ENCODE measurements at regions not wholly inside any gene's neighbourhood (a gene's known extent, or its start where the extent isn't known, plus 50 kb on each side); places are given as distances from the start of the nearest gene placed in this dataset.

DNA sequence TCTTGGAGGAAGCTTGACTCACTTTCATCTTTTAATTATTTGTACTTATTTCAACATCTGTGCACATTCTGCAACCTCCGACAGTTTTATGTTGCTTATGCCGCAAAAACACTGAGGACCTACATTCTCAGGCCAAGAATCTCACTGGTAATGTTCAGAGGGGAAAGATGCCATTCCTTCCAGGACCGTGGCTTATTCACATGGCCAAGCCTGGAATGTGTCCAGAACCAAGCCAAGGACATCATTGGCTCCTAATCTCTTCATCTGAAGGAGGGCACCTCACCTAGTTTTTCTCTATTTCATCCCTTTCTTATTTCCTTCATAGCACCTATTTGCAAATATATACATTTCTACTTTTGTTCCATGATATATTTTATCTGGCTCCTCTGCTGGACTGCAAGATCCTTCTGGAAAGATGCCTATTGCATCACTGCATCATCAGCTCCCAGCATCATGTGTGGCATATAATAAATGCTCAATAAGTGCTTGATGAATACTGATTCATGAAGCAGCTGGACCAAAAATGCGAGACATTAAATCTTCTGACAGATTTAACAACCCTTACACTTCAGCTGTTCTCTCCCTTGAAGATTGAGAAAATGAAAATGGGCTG is 377.1 kb downstream of the TNS1 start:
- TF ChIP-seq, protein P1, sequence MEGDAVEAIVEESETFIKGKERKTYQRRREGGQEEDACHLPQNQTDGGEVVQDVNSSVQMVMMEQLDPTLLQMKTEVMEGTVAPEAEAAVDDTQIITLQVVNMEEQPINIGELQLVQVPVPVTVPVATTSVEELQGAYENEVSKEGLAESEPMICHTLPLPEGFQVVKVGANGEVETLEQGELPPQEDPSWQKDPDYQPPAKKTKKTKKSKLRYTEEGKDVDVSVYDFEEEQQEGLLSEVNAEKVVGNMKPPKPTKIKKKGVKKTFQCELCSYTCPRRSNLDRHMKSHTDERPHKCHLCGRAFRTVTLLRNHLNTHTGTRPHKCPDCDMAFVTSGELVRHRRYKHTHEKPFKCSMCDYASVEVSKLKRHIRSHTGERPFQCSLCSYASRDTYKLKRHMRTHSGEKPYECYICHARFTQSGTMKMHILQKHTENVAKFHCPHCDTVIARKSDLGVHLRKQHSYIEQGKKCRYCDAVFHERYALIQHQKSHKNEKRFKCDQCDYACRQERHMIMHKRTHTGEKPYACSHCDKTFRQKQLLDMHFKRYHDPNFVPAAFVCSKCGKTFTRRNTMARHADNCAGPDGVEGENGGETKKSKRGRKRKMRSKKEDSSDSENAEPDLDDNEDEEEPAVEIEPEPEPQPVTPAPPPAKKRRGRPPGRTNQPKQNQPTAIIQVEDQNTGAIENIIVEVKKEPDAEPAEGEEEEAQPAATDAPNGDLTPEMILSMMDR (IDR thresholded peaks at IDR 0.05), result no peak
- Mint-ChIP-seq H3K36me3 (ENCODE audit: low read depth) (no peaks in the 10 kb centered on the region), H3K27ac (no peak overlapping the region), H3K4me3 (no peak overlapping the region), H3K27me3 (ENCODE audit: insufficient read depth) (peaks cover 10% of the 10 kb centered on the region), H3K4me1 (ENCODE audit: low read depth) (peaks cover 20% of the 10 kb centered on the region), H3K9me3 (no peaks in the 10 kb centered on the region)
- peak; percentile 47 for DNase-seq

DNA sequence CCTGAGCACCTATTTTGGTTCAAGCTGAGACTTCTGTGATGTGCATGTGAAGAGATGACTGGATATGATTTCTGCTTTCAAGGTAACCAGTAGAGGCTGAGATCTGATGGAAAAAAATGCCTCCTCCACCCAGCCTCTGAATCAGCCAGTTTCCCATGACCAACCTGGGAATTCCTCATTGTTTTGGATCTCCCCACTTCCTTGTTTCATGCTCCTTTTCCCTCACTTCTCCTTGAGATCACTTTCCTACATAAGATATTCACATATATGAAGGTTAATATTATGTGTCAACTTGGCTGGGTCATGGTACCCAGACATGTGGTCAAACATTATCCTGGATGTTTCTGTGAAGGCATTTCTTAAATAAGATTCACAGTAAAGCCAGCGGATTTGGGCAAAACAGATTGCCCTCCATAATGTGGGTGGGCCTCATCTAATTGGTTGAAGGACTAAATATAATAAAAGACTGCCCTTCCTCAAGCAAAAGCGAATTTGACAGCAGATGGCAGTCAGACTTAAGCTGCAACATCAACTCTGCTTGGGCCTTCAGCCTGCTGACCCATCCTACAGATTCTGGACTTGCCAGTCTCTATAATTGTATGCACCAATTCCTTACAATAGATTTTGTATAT is 379.4 kb downstream of the TNS1 start:
- no peak for DNase-seq
- no peaks in the 10 kb centered on the region for H3K36me3 Mint-ChIP-seq (ENCODE audit: low read depth)
- H3K4me3 Mint-ChIP-seq, result no peak overlapping the region
- H3K27me3 Mint-ChIP-seq (ENCODE audit: insufficient read depth), result peaks cover 14% of the 10 kb centered on the region
- TF ChIP-seq, protein P1 (IDR thresholded peaks at IDR 0.05), result no peak
- peaks cover 20% of the 10 kb centered on the region for H3K4me1 Mint-ChIP-seq (ENCODE audit: low read depth)
- no peak overlapping the region for H3K27ac Mint-ChIP-seq
- no peaks in the 10 kb centered on the region for H3K9me3 Mint-ChIP-seq

DNA sequence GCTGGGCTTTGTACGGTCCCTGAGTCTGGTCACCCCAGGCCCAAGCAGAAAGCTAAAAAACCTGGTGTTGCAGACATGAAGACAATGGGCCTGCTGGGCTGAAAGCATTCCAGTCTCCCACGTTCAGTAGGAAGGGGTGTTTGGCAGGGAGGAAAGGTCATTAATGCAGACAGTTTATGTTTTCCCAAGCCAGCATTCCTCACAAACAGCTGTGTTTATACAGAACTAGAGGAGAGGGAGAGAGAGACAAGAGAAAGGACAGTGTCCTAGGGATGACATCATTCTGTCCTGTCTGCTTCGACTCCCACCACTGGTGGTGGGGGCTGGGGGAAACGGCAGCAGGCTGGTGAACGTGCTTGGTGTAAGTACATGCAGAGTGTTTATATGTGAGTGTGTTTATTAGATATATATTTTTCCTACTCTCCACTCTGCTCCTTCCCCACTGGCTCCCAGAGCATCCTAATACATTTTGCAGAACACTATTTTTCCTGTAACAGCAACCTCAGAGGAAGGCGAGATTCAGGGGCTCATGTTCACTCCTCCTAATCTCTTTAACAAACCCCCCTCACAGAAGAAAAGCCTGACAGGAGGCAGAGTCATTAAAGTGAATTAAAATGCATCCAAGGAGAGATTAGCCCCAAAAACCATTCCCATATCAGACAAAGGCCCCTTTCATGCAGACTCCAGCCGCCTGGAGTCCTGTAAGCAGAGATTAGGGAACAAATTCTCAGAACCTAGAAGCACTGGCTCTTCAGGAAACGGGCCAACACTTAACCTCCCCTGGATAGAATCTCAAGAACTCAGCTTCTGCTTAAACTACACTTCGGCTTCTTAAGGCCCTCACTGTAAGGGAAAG is 380.4 kb downstream of the TNS1 start:
- peak; percentile 3 for DNase-seq
- Mint-ChIP-seq H3K36me3 (ENCODE audit: low read depth) (no peaks in the 10 kb centered on the region), H3K4me3 (no peak overlapping the region), H3K9me3 (no peaks in the 10 kb centered on the region), H3K27me3 (ENCODE audit: insufficient read depth) (peaks cover 14% of the 10 kb centered on the region), H3K4me1 (ENCODE audit: low read depth) (peaks cover 21% of the 10 kb centered on the region), H3K27ac (no peak overlapping the region)
- TF ChIP-seq, protein P1 (IDR thresholded peaks at IDR 0.05), result no peak

DNA sequence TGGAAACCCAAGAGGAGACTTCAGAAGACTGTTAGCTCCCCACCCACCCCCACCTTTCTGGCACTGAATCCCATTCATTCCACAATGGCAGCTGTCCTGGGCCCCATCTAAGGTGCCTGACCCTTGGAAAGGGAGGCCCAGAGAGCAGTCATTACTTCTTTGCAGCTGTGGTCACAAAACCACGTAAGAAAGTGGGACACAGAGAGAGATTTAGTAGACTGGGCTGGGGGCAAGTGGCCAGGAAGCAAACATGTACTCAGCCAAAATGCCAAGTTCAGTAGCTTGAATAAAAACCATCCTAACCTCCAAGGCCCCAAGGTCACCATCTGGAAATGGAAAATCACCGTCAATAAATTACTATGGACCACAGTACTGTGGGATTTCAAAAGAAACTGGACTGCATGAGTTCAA is 381.4 kb downstream of the TNS1 start:
- TF ChIP-seq, protein P1 (IDR thresholded peaks at IDR 0.05), result no peak
- Mint-ChIP-seq H3K9me3 (no peaks in the 10 kb centered on the region), H3K36me3 (ENCODE audit: low read depth) (no peaks in the 10 kb centered on the region), H3K4me3 (no peak overlapping the region), H3K27ac (no peak overlapping the region), H3K27me3 (ENCODE audit: insufficient read depth) (peaks cover 14% of the 10 kb centered on the region), H3K4me1 (ENCODE audit: low read depth) (peaks cover 31% of the 10 kb centered on the region)
- DNase-seq, result no peak

DNA sequence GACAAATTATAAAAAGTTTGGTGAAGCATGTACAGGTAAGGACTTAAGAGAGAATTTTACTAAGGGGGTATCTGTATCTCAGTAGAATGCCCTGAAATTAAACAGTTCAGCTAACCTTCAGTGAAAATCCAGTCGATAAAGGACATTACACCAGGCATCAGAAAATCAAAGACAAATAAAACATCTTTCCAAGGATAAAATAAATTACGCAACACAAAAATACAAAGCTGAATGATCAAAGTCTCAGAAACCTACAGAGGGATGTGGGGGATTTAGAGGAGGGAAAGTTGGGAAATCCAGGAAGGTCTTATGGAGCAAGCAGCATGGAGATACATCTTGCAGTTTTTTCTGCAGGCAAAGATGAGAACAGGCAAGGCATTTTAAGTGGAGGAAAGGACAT is 384.1 kb downstream of the TNS1 start:
- Mint-ChIP-seq H3K4me1 (ENCODE audit: low read depth) (peaks cover 21% of the 10 kb centered on the region), H3K36me3 (ENCODE audit: low read depth) (no peaks in the 10 kb centered on the region), H3K27ac (no peak overlapping the region), H3K4me3 (no peak overlapping the region), H3K27me3 (ENCODE audit: insufficient read depth) (peaks cover 14% of the 10 kb centered on the region), H3K9me3 (no peaks in the 10 kb centered on the region)
- TF ChIP-seq, protein P1 (IDR thresholded peaks at IDR 0.05), result no peak
- DNase-seq, result no peak

Data from HFFc6 (cell line).